SK-N-MC (cell line): ENCODE measurements at regions not wholly inside any gene's neighbourhood (a gene's known extent, or its start where the extent isn't known, plus 50 kb on each side); places are given as distances from the start of the nearest gene placed in this dataset.
"Not testable (repeated sequence)": the region's sequence is repeated elsewhere in the genome, so short reads cannot be mapped to it uniquely, and the experiment has no call there.

Experiments
- EZH2 ChIP-seq: fragments of 200-600 bp; sonication (generic); IDR thresholded peaks from one replicate; pipeline ENCODE4 v1.6.1; 2017; ENCODE audit warnings: antibody characterized with exemption
- FOXP2 ChIP-seq: optimal IDR thresholded peaks from 2 replicates; pipeline ENCODE3; 2011; ENCODE audit warnings: mild to moderate bottlenecking, moderate library complexity; ENCODE audit not compliant: insufficient read depth; ENCODE audit errors: extremely low read length, control extremely low read depth
- POLR2AphosphoS5 ChIP-seq: IDR thresholded peaks from 2 replicates; pipeline ENCODE4 v1.6.1; 2012; ENCODE audit warnings: mild to moderate bottlenecking, low read depth, low read length, borderline replicate concordance

DNA sequence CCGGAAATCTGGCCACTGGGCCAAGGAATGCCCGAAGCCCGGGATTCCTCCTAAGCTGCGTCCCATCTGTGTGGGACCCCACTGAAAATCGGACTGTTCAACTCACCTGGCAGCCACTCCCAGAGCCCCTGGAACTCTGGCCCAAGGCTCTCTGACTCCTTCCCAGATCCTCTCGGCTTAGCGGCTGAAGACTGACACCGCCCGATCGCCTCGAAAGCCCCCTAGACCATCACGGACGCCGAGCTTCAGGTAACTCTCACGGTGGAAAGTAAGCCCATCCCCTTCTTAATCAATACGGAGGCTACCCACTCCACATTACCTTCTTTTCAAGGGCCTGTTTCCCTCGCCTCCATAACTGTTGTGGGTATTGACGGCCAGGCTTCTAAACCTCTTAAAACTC, 51.4 kb upstream of the SPP1 start:
- not testable (repeated sequence) for TF ChIP-seq EZH2, POLR2AphosphoS5, FOXP2
